ENCODE measurements at regions not wholly inside any gene's neighbourhood (a gene's known extent, or its start where the extent isn't known, plus 50 kb on each side); places are given as distances from the start of the nearest gene placed in this dataset.

DNA sequence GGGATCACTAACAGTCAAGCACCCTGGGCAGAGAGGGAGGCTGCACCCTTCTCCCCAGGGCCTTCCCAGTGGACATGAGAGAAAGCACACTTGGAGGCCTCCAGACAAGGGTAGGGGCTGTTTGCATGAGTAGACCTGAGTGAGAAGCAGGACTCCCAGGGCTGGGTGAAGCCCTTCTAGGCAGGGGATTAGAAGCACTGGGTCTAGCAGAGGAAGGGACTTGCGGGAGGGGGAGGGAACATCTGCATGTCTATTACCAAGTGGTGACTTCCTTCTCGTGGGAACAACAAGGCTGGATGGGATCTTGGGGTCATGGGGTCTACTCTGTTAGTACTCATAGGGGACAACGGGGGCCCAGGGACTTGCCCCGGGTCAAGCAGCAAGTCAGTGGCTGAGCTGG is 67.8 kb downstream of the EMX2 start:
- Histone ChIP-seq H3K9me3 (ENCODE audit: control insufficient read depth, insufficient read depth, low read length) (peaks cover 9% of the 10 kb centered on the region), H3K4me3 (ENCODE audit: low read depth, low read length) (no peak overlapping the region), H3K27me3 (ENCODE audit: control insufficient read depth, insufficient read depth, low read length) (no peaks in the 10 kb centered on the region), H3K27ac (ENCODE audit: low read depth, low read length) (no peak overlapping the region)
- TF ChIP-seq, protein P1, sequence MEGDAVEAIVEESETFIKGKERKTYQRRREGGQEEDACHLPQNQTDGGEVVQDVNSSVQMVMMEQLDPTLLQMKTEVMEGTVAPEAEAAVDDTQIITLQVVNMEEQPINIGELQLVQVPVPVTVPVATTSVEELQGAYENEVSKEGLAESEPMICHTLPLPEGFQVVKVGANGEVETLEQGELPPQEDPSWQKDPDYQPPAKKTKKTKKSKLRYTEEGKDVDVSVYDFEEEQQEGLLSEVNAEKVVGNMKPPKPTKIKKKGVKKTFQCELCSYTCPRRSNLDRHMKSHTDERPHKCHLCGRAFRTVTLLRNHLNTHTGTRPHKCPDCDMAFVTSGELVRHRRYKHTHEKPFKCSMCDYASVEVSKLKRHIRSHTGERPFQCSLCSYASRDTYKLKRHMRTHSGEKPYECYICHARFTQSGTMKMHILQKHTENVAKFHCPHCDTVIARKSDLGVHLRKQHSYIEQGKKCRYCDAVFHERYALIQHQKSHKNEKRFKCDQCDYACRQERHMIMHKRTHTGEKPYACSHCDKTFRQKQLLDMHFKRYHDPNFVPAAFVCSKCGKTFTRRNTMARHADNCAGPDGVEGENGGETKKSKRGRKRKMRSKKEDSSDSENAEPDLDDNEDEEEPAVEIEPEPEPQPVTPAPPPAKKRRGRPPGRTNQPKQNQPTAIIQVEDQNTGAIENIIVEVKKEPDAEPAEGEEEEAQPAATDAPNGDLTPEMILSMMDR (IDR thresholded peaks at IDR 0.05; ENCODE audit: low read depth, low read length), result no peak
- ChIA-PET CTCF (no interaction called here), POLR2A (no interaction called here)
- no peak for DNase-seq (ENCODE audit: low read depth, low spot score)

DNA sequence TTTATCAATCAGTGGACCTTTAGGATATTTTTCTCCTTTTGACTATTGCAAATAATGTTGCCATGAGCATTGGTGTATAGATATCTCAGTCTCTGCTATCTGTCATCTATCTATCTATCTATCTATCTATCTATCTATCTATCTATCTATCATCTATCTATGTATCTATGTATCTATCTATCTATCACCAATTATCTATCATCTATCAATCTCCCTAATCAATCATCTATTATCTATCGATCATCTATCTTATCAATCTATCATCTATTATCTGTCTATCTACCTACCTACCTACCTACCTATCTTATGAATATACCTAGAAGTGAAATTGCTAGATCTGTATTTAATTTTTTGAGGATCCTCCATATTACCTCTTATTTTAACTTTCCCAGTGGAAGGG is 69.6 kb downstream of the EMX2 start:
- no peak overlapping the region for H3K27ac ChIP-seq (ENCODE audit: low read depth, low read length)
- H3K9me3 ChIP-seq (ENCODE audit: control insufficient read depth, insufficient read depth, low read length), result peaks cover 5% of the 10 kb centered on the region
- DNase-seq (ENCODE audit: low read depth, low spot score), result no peak
- CTCF ChIA-PET, result no interaction called here
- H3K27me3 ChIP-seq (ENCODE audit: control insufficient read depth, insufficient read depth, low read length), result no peaks in the 10 kb centered on the region
- POLR2A ChIA-PET, result no interaction called here
- no peak overlapping the region for H3K4me3 ChIP-seq (ENCODE audit: low read depth, low read length)
- TF ChIP-seq, protein P1 (IDR thresholded peaks at IDR 0.05; ENCODE audit: low read depth, low read length), result no peak

DNA sequence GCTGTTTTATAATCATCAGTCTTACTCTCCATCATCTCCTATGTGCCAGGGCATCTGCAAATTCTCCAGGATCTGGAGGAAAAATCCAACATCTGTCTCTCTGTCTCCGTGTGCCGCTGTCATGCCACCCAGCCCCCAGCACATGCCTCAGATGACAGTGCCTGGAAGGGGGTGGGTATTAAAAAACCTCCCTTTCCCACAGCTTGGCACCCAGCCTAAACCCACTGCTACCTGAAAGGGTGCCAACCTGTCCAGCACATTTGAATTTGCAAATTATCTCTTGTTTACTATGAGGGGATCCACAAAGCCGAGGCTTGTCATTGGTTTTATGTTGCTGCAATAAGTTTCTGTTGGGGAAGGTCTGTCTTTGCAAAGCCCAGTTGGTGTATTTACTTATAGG is 73.1 kb downstream of the EMX2 start:
- ChIA-PET POLR2A (no interaction called here), CTCF (no interaction called here)
- no peak for DNase-seq (ENCODE audit: low read depth, low spot score)
- H3K27me3 ChIP-seq (ENCODE audit: control insufficient read depth, insufficient read depth, low read length), result no peaks in the 10 kb centered on the region
- no peak overlapping the region for H3K4me3 ChIP-seq (ENCODE audit: low read depth, low read length)
- H3K9me3 ChIP-seq (ENCODE audit: control insufficient read depth, insufficient read depth, low read length), result peaks cover 9% of the 10 kb centered on the region
- TF ChIP-seq, protein P1 (IDR thresholded peaks at IDR 0.05; ENCODE audit: low read depth, low read length), result no peak
- H3K27ac ChIP-seq (ENCODE audit: low read depth, low read length), result no peak overlapping the region

DNA sequence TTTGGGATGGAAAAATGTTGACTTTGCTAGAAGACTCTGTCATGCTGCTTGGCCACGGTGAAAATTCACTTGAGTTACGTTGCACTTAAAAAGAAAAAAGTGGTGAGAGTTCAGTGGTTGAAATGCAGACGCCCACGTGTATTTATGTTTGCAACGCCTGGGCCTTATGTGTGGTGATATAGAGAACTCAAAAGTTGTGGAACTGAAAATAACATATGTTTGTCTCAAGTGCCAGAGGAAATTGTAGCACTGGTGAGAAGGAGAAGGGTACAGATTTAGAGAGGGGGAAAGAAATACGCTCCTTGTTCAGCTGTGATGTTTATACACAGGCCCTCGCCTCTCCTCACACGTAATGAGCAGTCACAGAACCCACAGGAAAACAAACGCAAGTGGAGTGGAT is 73.6 kb downstream of the EMX2 start:
- no peak overlapping the region for H3K4me3 ChIP-seq (ENCODE audit: low read depth, low read length)
- CTCF ChIA-PET, result no interaction called here
- DNase-seq (ENCODE audit: low read depth, low spot score), result no peak
- POLR2A ChIA-PET, result no interaction called here
- H3K27ac ChIP-seq (ENCODE audit: low read depth, low read length), result no peak overlapping the region
- TF ChIP-seq, protein P1 (IDR thresholded peaks at IDR 0.05; ENCODE audit: low read depth, low read length), result no peak
- H3K27me3 ChIP-seq (ENCODE audit: control insufficient read depth, insufficient read depth, low read length), result no peaks in the 10 kb centered on the region
- H3K9me3 ChIP-seq (ENCODE audit: control insufficient read depth, insufficient read depth, low read length), result peaks cover 13% of the 10 kb centered on the region

DNA sequence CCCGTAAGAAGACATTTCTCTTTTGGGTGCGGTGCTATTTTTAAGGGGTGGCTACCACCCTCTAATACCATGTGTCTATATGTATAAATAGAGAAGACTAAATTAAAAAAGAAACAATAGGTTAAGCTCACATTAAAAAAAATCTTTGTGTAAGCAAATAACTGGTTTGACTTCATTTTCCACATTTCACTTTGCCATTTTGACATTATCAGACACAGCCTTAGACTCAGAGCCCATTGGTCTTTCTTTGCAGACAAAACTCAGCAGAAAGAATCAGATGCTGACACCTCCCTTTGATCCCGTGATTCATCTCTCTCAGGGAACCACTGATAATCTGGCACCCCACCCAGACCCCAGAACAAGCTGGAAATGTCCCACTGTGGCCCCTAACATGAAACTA is 74.5 kb downstream of the EMX2 start:
- ChIA-PET POLR2A (no interaction called here), CTCF (no interaction called here)
- DNase-seq (ENCODE audit: low read depth, low spot score), result no peak
- H3K4me3 ChIP-seq (ENCODE audit: low read depth, low read length), result no peak overlapping the region
- no peaks in the 10 kb centered on the region for H3K27me3 ChIP-seq (ENCODE audit: control insufficient read depth, insufficient read depth, low read length)
- TF ChIP-seq, protein P1 (IDR thresholded peaks at IDR 0.05; ENCODE audit: low read depth, low read length), result no peak
- H3K9me3 ChIP-seq (ENCODE audit: control insufficient read depth, insufficient read depth, low read length), result peaks cover 12% of the 10 kb centered on the region
- no peak overlapping the region for H3K27ac ChIP-seq (ENCODE audit: low read depth, low read length)

All from AG04450 (cell line).